ENCODE measurements at regions not wholly inside any gene's neighbourhood (a gene's known extent, or its start where the extent isn't known, plus 50 kb on each side); places are given as distances from the start of the nearest gene placed in this dataset.

DNA sequence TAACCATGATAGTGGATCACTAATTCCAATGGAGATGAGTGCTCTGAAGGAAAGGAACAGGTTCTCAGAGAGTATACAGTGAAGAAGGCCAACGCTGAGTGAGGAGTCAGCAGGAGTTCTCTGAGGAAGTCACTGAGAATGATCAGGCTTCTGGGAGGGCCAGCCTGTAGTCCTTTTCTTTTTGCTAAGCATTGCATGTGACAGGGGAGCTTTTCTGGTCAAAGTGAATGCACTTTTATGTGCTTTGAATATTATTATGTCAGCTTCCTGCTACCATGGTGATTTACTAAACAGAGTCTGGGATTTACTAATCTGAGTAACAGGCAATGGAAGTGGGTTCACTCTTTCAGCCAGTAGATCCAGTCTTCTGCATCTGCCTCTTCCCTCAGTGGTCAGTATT is 81.1 kb upstream of the SERP2 start:
- Mint-ChIP-seq H3K27me3 (ENCODE audit: insufficient read depth, low read depth, poor library complexity) (no peaks in the 10 kb centered on the region), H3K36me3 (ENCODE audit: low read depth) (no peaks in the 10 kb centered on the region), H3K9me3 (no peaks in the 10 kb centered on the region), H3K4me1 (peaks cover 5% of the 10 kb centered on the region), H3K27ac (no peak overlapping the region), H3K4me3 (no peak overlapping the region)
- no peak overlapping the region for H3K4me2 ChIP-seq
- H3K27ac ChIP-seq (ENCODE audit: low read depth): no peak overlapping the region
- H3K27me3 ChIP-seq (ENCODE audit: insufficient read depth): no peaks in the 10 kb centered on the region
- no peaks in the 10 kb centered on the region for H3F3A ChIP-seq (replicated peaks; ENCODE audit: low read depth)
- H3K79me2 ChIP-seq (replicated peaks; ENCODE audit: insufficient read depth): no peaks in the 10 kb centered on the region
- DNase-seq (ENCODE audit: low spot score) (no peak), ATAC-seq (no peak)
- H3K4me3 ChIP-seq: no peak overlapping the region
- no peaks in the 10 kb centered on the region; the same call in 1 of the 2 replicates for H3K9me2 ChIP-seq (ENCODE audit: insufficient read depth)
- no peaks in the 10 kb centered on the region for H4K20me1 ChIP-seq (replicated peaks; ENCODE audit: insufficient read depth)
- no peaks in the 10 kb centered on the region; the same call in 1 of the 2 replicates for H3K4me1 ChIP-seq (ENCODE audit: insufficient read depth)
- no peaks in the 10 kb centered on the region for H3K36me3 ChIP-seq (ENCODE audit: insufficient read depth)
- H2AFZ ChIP-seq: no peak overlapping the region
- no peak for TF ChIP-seq ZNF331 (CRISPR knock-in tag; IDR thresholded peaks at IDR 0.05; ENCODE audit: low read depth)
- no peak for TF ChIP-seq POLR2AphosphoS5 (IDR thresholded peaks at IDR 0.05; ENCODE audit: low read depth)
- TF ChIP-seq JUNB (IDR thresholded peaks at IDR 0.05; ENCODE audit: unreplicated experiment): no peak
- no peak for TF ChIP-seq NANOG (IDR thresholded peaks at IDR 0.05; ENCODE audit: borderline replicate concordance)
- TF ChIP-seq EZH2phosphoT487 (IDR thresholded peaks at IDR 0.05; ENCODE audit: unreplicated experiment): no peak
- no peak for TF ChIP-seq CREB1 (CRISPR knock-in tag; IDR thresholded peaks at IDR 0.05; ENCODE audit: low read depth)
- TF ChIP-seq, protein P1, sequence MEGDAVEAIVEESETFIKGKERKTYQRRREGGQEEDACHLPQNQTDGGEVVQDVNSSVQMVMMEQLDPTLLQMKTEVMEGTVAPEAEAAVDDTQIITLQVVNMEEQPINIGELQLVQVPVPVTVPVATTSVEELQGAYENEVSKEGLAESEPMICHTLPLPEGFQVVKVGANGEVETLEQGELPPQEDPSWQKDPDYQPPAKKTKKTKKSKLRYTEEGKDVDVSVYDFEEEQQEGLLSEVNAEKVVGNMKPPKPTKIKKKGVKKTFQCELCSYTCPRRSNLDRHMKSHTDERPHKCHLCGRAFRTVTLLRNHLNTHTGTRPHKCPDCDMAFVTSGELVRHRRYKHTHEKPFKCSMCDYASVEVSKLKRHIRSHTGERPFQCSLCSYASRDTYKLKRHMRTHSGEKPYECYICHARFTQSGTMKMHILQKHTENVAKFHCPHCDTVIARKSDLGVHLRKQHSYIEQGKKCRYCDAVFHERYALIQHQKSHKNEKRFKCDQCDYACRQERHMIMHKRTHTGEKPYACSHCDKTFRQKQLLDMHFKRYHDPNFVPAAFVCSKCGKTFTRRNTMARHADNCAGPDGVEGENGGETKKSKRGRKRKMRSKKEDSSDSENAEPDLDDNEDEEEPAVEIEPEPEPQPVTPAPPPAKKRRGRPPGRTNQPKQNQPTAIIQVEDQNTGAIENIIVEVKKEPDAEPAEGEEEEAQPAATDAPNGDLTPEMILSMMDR (conservative IDR thresholded peaks at IDR 0.05; ENCODE audit: low read depth in 2 of 2): no peak
- TF ChIP-seq, protein P2, sequence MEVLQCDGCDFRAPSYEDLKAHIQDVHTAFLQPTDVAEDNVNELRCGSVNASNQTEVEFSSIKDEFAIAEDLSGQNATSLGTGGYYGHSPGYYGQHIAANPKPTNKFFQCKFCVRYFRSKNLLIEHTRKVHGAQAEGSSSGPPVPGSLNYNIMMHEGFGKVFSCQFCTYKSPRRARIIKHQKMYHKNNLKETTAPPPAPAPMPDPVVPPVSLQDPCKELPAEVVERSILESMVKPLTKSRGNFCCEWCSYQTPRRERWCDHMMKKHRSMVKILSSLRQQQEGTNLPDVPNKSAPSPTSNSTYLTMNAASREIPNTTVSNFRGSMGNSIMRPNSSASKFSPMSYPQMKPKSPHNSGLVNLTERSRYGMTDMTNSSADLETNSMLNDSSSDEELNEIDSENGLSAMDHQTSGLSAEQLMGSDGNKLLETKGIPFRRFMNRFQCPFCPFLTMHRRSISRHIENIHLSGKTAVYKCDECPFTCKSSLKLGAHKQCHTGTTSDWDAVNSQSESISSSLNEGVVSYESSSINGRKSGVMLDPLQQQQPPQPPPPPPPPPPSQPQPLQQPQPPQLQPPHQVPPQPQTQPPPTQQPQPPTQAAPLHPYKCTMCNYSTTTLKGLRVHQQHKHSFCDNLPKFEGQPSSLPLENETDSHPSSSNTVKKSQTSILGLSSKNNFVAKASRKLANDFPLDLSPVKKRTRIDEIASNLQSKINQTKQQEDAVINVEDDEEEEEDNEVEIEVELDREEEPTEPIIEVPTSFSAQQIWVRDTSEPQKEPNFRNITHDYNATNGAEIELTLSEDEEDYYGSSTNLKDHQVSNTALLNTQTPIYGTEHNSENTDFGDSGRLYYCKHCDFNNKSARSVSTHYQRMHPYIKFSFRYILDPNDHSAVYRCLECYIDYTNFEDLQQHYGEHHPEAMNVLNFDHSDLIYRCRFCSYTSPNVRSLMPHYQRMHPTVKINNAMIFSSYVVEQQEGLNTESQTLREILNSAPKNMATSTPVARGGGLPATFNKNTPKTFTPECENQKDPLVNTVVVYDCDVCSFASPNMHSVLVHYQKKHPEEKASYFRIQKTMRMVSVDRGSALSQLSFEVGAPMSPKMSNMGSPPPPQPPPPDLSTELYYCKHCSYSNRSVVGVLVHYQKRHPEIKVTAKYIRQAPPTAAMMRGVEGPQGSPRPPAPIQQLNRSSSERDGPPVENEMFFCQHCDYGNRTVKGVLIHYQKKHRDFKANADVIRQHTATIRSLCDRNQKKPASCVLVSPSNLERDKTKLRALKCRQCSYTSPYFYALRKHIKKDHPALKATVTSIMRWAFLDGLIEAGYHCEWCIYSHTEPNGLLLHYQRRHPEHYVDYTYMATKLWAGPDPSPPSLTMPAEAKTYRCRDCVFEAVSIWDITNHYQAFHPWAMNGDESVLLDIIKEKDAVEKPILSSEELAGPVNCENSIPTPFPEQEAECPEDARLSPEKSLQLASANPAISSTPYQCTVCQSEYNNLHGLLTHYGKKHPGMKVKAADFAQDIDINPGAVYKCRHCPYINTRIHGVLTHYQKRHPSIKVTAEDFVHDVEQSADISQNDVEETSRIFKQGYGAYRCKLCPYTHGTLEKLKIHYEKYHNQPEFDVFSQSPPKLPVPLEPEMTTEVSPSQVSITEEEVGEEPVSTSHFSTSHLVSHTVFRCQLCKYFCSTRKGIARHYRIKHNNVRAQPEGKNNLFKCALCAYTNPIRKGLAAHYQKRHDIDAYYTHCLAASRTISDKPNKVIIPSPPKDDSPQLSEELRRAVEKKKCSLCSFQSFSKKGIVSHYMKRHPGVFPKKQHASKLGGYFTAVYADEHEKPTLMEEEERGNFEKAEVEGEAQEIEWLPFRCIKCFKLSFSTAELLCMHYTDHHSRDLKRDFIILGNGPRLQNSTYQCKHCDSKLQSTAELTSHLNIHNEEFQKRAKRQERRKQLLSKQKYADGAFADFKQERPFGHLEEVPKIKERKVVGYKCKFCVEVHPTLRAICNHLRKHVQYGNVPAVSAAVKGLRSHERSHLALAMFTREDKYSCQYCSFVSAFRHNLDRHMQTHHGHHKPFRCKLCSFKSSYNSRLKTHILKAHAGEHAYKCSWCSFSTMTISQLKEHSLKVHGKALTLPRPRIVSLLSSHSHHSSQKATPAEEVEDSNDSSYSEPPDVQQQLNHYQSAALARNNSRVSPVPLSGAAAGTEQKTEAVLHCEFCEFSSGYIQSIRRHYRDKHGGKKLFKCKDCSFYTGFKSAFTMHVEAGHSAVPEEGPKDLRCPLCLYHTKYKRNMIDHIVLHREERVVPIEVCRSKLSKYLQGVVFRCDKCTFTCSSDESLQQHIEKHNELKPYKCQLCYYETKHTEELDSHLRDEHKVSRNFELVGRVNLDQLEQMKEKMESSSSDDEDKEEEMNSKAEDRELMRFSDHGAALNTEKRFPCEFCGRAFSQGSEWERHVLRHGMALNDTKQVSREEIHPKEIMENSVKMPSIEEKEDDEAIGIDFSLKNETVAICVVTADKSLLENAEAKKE (CRISPR knock-in tag; IDR thresholded peaks at IDR 0.05): no peak
- TF ChIP-seq, protein P3, sequence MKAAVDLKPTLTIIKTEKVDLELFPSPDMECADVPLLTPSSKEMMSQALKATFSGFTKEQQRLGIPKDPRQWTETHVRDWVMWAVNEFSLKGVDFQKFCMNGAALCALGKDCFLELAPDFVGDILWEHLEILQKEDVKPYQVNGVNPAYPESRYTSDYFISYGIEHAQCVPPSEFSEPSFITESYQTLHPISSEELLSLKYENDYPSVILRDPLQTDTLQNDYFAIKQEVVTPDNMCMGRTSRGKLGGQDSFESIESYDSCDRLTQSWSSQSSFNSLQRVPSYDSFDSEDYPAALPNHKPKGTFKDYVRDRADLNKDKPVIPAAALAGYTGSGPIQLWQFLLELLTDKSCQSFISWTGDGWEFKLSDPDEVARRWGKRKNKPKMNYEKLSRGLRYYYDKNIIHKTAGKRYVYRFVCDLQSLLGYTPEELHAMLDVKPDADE (IDR thresholded peaks at IDR 0.05): no peak
- no peak for TF ChIP-seq ZNF114 (CRISPR knock-in tag; IDR thresholded peaks at IDR 0.05)
- no peak for TF ChIP-seq STAT1 (IDR thresholded peaks at IDR 0.05; ENCODE audit: unreplicated experiment)
- TF ChIP-seq EZH2 (IDR thresholded peaks at IDR 0.05; ENCODE audit: low read depth, unreplicated experiment): no peak
- TF ChIP-seq REST (IDR thresholded peaks at IDR 0.05; ENCODE audit: unreplicated experiment): no peak
